ENCODE measurements at regions not wholly inside any gene's neighbourhood (a gene's known extent, or its start where the extent isn't known, plus 50 kb on each side); places are given as distances from the start of the nearest gene placed in this dataset.

- ChIA-PET POLR2A (no interaction called here), CTCF (ENCODE audit: low intra/inter-chr PET ratio, low total read pairs) (no interaction called here)
- no TSS peak for BruUV-seq (replicated peaks)
- H3K79me2 ChIP-seq (ENCODE audit: insufficient read depth, low read length) = no peaks in the 10 kb centered on the region
- no peak for DNase-seq (ENCODE audit: low spot score)
- no peak overlapping the region for H2AFZ ChIP-seq (ENCODE audit: low read length)
- H3K36me3 ChIP-seq (replicated peaks in 1 of 2; ENCODE audit: control insufficient read depth in 1 of 2, insufficient read depth in 2 of 2, low read length in 2 of 2) = no peaks in the 10 kb centered on the region
- H3K27me3 ChIP-seq (ENCODE audit: control insufficient read depth in 1 of 2, insufficient read depth in 2 of 2, low read length in 2 of 2) = peaks cover 0 to 19% of the 10 kb centered on the region in 2 experiments; a peak in 1 of 5 replicates
- FAIRE-seq = no peak
- H3K4me2 ChIP-seq (ENCODE audit: low read depth, low read length) = no peak overlapping the region
- intact Hi-C loops (cut with micrococcal nuclease; ENCODE audit: unreplicated experiment) (no loop called here), in situ Hi-C loops (cut with HindIII; ENCODE audit: extremely low pct_ligation_motif_present, low pct_unique_long_range_greater_than_20kb) (no loop called here)
- no peaks in the 10 kb centered on the region for H3K9me3 ChIP-seq (ENCODE audit: low read length)
- TF ChIP-seq ZNF652 (CRISPR knock-in tag; IDR thresholded peaks at IDR 0.05; ENCODE audit: borderline replicate concordance, low read depth) (no peak), NCOA1 (CRISPR knock-in tag; IDR thresholded peaks at IDR 0.05) (no peak), NPAS2 (CRISPR knock-in tag; IDR thresholded peaks at IDR 0.05; ENCODE audit: borderline replicate concordance) (no peak), HMG20B (CRISPR knock-in tag; conservative IDR thresholded peaks at IDR 0.05) (no peak), ZNF263 (CRISPR knock-in tag; IDR thresholded peaks at IDR 0.05) (no peak), SIX4 (CRISPR knock-in tag; IDR thresholded peaks at IDR 0.05) (no peak), ZBTB10 (CRISPR knock-in tag; IDR thresholded peaks at IDR 0.05; ENCODE audit: borderline replicate concordance) (no peak), MLX (CRISPR knock-in tag; IDR thresholded peaks at IDR 0.05) (no peak), ATAD3A (CRISPR knock-in tag; IDR thresholded peaks at IDR 0.05) (no peak), XRCC5 (optimal IDR thresholded peaks at IDR 0.05; ENCODE audit: low read length) (no peak), ZSCAN20 (CRISPR knock-in tag; IDR thresholded peaks at IDR 0.05; ENCODE audit: borderline replicate concordance) (no peak), ZNF430 (CRISPR knock-in tag; IDR thresholded peaks at IDR 0.05) (no peak), ZNF576 (CRISPR knock-in tag; IDR thresholded peaks at IDR 0.05) (no peak), IRF2 (CRISPR knock-in tag; IDR thresholded peaks at IDR 0.05) (no peak)
- no peaks in the 10 kb centered on the region for H3K4me1 ChIP-seq (ENCODE audit: insufficient read depth, low read length)
- H3K27ac ChIP-seq (ENCODE audit: extremely low read length, insufficient read depth, low read length) = no peak overlapping the region
- H4K20me1 ChIP-seq (ENCODE audit: insufficient read depth, low read length) = no peaks in the 10 kb centered on the region
- H3K4me3 ChIP-seq (replicated peaks in 1 of 3; ENCODE audit: insufficient read depth in 1 of 3, low read depth in 2 of 3, low read length in 3 of 3) = no peak overlapping the region
- WGBS (ENCODE audit: low lambda C conversion rate) = 60% methylated on average over 2 of the region's 2 CpGs
- H3K9ac ChIP-seq (ENCODE audit: insufficient read depth, low read depth, low read length) = no peak overlapping the region
- no peak for ATAC-seq
Observed at GRCh38 chr6:14189074-14189473, 71.5 kb downstream of the CD83 start.

All from HepG2 (cell line).